ENCODE measurements at regions not wholly inside any gene's neighbourhood (a gene's known extent, or its start where the extent isn't known, plus 50 kb on each side); places are given as distances from the start of the nearest gene placed in this dataset.
"Not testable (repeated sequence)": the region's sequence is repeated elsewhere in the genome, so short reads cannot be mapped to it uniquely, and the experiment has no call there.

DNA sequence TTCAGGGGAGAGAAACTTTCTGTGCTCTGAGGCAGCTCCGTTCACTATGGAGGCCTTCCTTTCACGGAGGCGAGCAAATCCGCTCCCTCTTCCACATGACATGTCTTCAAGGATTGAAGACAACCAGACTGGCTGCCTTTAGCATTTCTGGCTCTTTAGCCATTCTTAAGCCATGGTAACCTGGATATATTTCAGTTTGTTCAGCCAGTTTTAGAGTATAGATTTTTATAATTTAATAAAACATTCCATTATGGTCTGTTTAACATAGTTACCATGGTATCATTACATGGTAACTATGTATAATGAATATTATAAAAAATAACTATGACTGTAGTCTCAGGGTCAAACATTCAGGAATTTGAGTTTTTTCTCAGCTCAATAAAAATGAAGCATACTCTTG, 54.2 kb upstream of the NFIA start:
- no peak for DNase-seq

- not testable (repeated sequence) for DNase-seq
Observed at GRCh38 chr1:61018068-61018467, 64.3 kb upstream of the NFIA start.

DNA sequence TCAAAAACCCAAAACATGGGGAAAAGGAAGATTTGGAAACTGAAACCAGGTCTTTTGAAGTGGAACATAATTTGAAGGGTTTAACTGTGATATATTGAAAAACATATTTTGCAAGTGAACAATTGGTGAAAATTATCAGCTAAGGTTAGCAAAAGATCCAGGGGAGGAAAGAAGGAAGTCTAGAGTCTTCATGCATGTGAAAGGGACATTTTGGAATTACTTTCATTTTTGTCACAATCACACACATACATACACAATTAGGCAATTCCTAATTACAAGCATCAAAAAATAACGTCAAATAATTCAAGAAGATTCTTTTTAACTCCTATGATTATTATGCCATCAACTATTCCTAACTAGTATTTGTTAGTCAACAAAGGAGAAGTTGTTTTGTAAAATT, 64.7 kb upstream of the NFIA start:
- DNase-seq = no peak

GRCh38 chr1:61013946-61014667, 68.3 kb upstream of the NFIA start:
- no peak for DNase-seq

DNA sequence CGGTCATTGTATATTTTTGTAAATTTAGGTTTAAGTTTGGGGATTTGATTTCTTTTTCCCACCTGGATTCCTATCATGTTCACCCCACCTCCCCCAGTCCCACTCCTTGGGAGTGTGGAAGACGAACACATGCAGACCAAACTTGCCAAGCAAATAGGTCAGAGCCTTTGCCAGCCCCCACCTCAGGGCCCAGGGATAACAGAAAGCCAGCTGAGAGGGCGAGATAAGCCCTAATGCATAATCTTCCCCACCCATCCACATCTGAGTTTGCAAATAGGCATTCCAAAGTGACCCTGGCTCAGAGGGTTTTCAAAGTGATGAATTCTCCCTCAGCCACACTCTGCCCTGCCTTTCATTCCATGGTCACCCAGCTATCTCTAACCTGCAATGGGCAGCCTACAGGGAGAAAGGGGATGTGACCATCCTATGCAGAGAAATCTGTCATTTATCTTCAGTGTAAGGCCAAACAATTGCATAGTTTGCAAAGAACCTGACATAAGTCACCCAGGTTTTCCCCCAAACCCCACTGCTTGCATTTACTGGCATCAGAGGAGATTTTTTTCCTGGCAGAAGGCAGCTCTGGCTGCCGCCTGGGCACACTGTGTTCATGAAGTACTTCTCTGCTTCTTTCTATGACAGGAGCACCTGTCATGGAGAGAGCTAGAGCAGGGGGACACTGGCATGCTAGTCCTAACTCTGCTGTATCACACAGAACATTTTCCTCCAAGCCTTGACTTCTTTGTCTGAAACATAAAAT, 69.0 kb upstream of the NFIA start:
- DNase-seq = no peak

DNA sequence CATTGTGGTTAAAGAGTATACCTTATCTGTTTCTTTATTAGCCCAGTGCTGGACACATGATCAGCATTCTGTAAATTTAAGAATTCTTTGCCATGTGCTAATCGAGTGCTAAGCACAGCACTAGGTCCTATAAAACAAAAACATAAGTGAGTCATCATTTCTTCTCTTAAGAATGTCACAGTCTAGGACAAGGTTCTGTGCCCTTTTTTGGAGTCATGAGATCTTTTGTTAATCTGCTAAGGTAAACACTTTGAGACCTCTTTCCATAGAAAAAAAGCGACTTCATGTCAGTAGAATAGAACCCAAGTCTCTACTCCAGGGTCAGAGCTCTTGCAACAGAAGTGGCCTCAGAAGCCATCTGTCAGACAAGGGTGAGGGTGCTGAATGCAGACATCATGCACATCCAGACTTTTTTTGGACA, 70.0 kb upstream of the NFIA start:
- DNase-seq = no peak

DNA sequence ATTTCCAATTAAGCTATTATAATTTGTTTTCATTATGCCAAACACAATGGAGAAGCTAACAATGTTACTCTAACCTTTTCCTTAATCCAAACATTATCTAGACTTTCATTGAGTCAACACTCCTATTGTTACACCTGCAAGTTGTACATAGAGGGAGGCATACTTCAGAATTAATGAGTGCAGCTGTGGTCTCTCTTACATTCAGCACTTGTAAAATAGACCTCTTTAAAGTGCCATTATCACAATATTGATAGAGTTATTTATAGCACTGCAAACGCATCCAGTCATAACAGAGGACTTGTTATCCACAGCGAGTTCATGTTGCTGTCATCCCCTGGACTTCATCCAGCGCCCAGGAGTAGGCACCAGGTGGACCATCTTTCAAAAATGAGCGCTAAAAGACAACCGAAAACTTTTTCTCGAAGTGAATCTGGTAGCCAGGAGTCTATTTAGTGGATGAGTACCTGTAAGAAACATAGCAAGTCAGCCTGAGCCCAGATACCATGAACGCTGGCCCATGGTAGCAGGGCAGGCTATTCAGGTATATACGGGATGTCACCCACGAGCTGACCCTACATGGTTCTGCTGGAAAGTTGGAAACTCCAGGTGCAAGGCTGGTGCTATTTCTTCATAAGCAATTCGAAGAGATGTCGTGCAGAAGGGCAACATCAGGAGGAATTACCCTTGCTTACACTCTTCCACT, 70.6 kb upstream of the NFIA start:
- no peak for DNase-seq

- DNase-seq = no peak
Observed at GRCh38 chr1:61007534-61008364, 74.6 kb upstream of the NFIA start.

DNA sequence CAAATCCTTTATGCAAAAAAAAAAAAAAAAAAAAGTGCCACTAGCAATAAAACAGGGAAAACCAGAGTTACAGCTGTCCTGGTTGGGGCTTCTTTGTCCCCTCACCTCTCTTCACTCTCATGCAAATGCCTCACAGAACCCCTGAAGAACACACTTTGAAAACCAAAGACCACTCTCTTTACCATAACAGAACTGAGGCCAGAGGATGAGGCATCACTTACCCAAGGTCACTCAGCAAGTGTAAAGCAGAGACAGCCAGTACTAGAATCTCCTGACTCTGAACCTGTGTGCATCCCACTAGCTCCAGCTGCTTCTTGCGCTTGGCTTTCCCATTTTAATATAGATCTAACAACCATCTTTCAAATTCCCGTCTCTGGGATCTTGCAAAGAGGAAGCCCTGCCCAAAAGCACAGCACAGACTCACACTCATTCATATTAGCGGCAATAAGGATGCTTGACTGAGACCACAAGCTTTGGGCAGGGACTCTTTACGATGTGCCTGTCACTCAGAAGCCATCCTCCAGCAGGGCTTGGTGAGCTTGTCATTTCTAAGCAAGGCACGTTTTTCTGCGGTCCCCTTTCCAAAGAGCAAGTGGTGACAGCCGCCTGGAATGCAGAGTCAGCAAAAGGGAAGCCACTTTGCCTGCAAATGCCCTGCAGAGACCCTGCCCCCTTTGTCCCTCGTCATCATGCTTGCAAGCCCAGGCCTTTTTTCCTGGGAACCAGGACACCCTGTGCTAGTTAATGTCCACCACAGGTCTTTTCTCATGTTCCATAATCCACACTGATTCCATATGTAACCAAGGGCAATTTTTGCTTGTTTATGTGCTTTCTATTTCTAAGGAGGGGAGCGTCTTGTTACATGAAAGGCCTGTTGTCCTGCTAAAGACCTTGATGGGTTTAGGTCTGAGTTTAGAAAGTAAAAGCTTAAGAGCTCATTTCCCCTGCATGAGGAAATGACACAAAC, 76.5 kb upstream of the NFIA start:
- DNase-seq = no peak

GRCh38 chr1:61004262-61005003, 77.9 kb upstream of the NFIA start:
- DNase-seq = no peak

GRCh38 chr1:61000327-61000726, 82.0 kb upstream of the NFIA start:
- DNase-seq = no peak

- DNase-seq = no peak
Observed at GRCh38 chr1:60998786-60999185, 83.6 kb upstream of the NFIA start.

- no peak for DNase-seq
Observed at GRCh38 chr1:60994828-60995492, 87.4 kb upstream of the NFIA start.

- no peak for DNase-seq
Observed at GRCh38 chr1:60994369-60994768, 88.0 kb upstream of the NFIA start.

DNA sequence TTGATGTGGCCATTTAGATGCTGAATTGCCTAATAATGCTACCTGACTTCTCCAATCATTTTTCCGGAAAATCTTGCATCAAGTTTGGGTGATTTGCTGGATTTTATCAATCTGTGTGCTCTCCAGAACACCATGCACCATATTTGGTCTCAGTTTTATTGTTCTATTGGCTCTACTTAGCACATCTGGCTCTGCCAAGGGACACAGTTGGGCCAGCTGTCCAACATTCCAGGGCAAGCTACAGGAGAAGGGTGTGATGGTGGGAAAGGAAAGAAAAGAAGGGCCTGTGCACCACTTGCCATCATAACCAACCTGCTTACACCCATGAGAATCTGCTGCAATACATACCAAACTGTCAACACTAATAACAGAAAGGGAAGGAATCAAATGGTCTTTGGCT, 90.2 kb upstream of the NFIA start:
- DNase-seq = no peak

DNA sequence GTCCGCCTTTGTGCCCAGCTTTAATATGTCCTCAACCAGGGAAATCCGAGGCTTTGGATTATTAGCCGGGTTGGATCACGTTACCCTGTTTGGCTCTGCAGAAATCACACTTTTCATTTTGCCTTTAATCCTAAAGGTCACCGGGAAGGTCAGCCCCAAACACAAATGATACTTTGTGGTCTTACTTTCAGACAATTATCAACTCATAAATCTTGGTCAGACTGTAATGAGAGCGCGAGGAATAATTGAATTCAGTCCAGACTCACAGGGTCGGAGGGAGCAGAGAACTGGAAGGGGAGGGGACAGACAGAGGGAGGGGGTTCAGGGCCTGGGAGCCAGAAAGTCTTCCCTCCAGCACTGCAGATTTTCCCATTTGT, 91.7 kb upstream of the NFIA start:
- no peak for DNase-seq

DNA sequence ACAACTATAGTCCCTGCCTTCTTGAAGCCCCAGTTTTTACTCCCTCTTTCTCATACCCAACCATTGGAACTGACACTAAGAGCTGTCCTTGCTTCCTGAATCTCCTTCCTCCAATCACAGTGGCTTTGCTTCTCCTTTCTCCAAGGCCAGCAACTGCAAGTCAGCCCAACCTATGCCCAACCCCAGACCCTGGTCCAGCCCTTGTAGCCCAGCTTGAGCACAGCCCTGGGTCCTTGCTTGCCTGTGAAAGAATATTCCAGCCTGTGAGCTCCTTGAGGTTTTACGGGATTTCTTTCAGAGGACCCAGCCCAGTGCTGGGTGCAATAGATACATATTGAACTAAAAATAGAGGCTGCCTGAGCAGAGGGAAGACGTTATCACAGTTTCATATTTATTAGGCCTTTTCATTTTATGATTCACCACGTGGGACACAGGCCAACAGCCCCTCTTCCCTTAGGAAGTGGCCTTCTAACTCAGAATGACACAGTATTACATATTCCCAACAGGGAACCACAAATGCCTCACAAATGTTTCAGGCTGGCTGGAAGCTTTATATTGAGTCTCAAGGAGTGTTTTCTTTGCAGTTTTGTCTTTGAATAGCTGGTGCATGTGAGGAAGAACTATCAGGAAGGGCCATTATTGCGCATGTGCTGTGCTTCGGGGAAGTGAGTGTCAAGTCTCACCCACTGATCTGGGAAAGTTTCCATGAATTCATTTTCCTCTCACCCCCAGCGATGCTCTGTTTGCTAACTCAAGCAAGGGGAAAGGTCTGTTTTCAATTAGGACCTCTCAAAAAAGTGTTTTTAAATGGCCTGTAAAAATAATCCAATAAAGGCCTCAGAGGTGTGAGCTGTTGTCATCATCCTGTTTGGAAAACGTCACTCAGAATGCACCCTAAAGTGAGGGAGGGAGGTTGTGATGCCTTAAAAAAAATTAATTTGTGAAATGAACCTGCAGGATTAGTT, 92.3 kb upstream of the NFIA start:
- DNase-seq = no peak

GRCh38 chr1:60988891-60989290, 93.5 kb upstream of the NFIA start:
- no peak for DNase-seq

DNA sequence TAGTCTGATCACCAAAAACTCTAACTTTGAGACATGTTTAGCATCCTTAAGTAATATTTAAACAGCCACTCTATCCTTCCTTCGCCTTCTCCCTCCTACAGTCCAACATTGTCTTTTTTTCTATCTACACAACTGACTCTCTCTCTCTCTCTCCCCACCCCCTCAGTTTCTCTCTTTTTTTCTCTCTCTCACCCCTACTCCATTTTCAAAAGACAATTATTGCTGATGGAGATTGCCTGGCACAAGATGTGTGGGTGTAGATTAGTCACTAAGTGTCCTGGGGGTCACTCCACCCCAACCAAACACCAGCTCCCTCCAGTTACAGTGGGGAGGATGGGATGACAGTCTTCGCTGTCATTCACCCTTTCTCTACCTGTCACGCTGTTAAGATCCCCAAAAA, 94.5 kb upstream of the NFIA start:
- no peak for DNase-seq
